H1 (cell line): ENCODE measurements at regions not wholly inside any gene's neighbourhood (a gene's known extent, or its start where the extent isn't known, plus 50 kb on each side); places are given as distances from the start of the nearest gene placed in this dataset.

Experiments
- CTCF ChIA-PET: fragments of 300-600 bp; sonication (Branson Sonifier 250); formaldehyde crosslinking; loops from one replicate; lab custom pipeline; 2021; ENCODE audit not compliant: partially characterized antibody; lab: Charles Lee
- POLR2A ChIA-PET: fragments of 300-600 bp; sonication (Branson Sonifier 250); formaldehyde crosslinking; loops from one replicate; lab custom pipeline; 2021; ENCODE audit warnings: inconsistent platforms; ENCODE audit not compliant: partially characterized antibody; lab: Charles Lee
- DNase-seq, 2 experiments: peaks; one replicate each; pipeline versions ENCODE4 v3.0.0 to v3.0.0-alpha.2; 2010 to 2022; ENCODE audit warnings: low spot score in 2 of 2, low read depth in 1 of 2, mixed read lengths in 1 of 2
- FAIRE-seq: peaks from 2 replicates; lab custom pipeline; 2011; peaks lifted over from hg19 to GRCh38; lab: Jason Lieb, UNC
- H2AFZ ChIP-seq: 2 replicates; pipeline ENCODE4 v1.8.1; 2012; ENCODE audit warnings: low read length, inconsistent platforms
- H2AK5ac ChIP-seq: 2 replicates; pipeline ENCODE4 v1.6.1; 2013; ENCODE audit warnings: low read depth, low read length
- H2BK120ac ChIP-seq: replicated peaks from 2 replicates; pipeline ENCODE3; 2013; ENCODE audit warnings: low read depth, low read length, inconsistent platforms
- H2BK12ac ChIP-seq: 2 replicates; pipeline ENCODE4 v1.6.1; 2013; ENCODE audit warnings: low read depth, low read length
- H2BK15ac ChIP-seq: 2 replicates; pipeline ENCODE4 v1.6.1; 2013; ENCODE audit warnings: low read length
- H2BK20ac ChIP-seq: 2 replicates; pipeline ENCODE4 v1.6.1; 2013; ENCODE audit warnings: low read length
- H2BK5ac ChIP-seq: 2 replicates; pipeline ENCODE4 v1.6.1; 2013; ENCODE audit warnings: low read depth, low read length
- H3K14ac ChIP-seq: 2 replicates; pipeline ENCODE4 v1.6.1; 2013; ENCODE audit warnings: inconsistent platforms; ENCODE audit not compliant: insufficient read length
- H3K18ac ChIP-seq: 2 replicates; pipeline ENCODE4 v1.6.1; 2013; ENCODE audit warnings: low read length; ENCODE audit errors: extremely low read depth
- H3K23ac ChIP-seq: 2 replicates; pipeline ENCODE4 v1.6.1; 2013; ENCODE audit warnings: inconsistent platforms; ENCODE audit not compliant: insufficient read length
- H3K23me2 ChIP-seq: 2 replicates; pipeline ENCODE4 v1.6.1; 2013; ENCODE audit warnings: low read depth, low read length
- H3K27ac ChIP-seq: 2 replicates; pipeline ENCODE4 v1.6.1; 2011; ENCODE audit warnings: low read depth, low read length, inconsistent platforms
- H3K27me3 ChIP-seq, 4 experiments: replicated peaks in 1 of 4; 1 replicate in 1 of 4; 2 replicates in 3 of 4; pipeline versions ENCODE4 v1.6.1 to v1.8.1; 2011 to 2013; ENCODE audit warnings: low read length in 3 of 4, mild to moderate bottlenecking in 3 of 4, inconsistent platforms in 2 of 4, mixed read lengths in 2 of 4, moderate library complexity in 1 of 4; ENCODE audit not compliant: control insufficient read depth in 3 of 4, insufficient read depth in 3 of 4; ENCODE audit errors: extremely low read depth in 1 of 4
- H3K36me3 ChIP-seq, 4 experiments: 2 replicates each; pipeline versions ENCODE4 v1.6.1 to v1.8.1; 2011 to 2013; ENCODE audit warnings: mild to moderate bottlenecking in 4 of 4, low read length in 3 of 4, moderate library complexity in 2 of 4, control low read depth in 1 of 4, inconsistent platforms in 1 of 4; ENCODE audit not compliant: insufficient read depth in 4 of 4, control insufficient read depth in 2 of 4
- H3K4ac ChIP-seq: replicated peaks from 2 replicates; pipeline ENCODE3; 2013; ENCODE audit warnings: low read length, low read depth, mixed read lengths, inconsistent platforms; ENCODE audit not compliant: insufficient read length
- H3K4me1 ChIP-seq, 4 experiments: replicated peaks in 1 of 4; 1 replicate in 1 of 4; 2 replicates in 3 of 4; pipeline versions ENCODE4 v1.6.1 to v1.8.1; 2011 to 2013; ENCODE audit warnings: low read length in 3 of 4, inconsistent platforms in 2 of 4, mixed read lengths in 1 of 4; ENCODE audit not compliant: insufficient read depth in 4 of 4, control insufficient read depth in 3 of 4
- H3K4me2 ChIP-seq, 2 experiments: 2 replicates each; pipeline versions ENCODE4 v1.6.1 to v1.8.1; 2011 to 2013; ENCODE audit warnings: low read depth in 2 of 2, low read length in 2 of 2, control low read depth in 1 of 2, inconsistent platforms in 1 of 2, mild to moderate bottlenecking in 1 of 2; ENCODE audit not compliant: insufficient read depth in 1 of 2
- H3K4me3 ChIP-seq, 4 experiments: fragments of 200-600, 300-600 bp in 1 of 4; sonication (generic), shearing (Covaris generic), sonication (Bioruptor Twin) in 1 of 4; 2 replicates each; pipeline versions ENCODE4 v1.5.1 to v1.8.1; 2011 to 2016; ENCODE audit warnings: low read length in 4 of 4, low read depth in 3 of 4, control low read depth in 2 of 4, inconsistent platforms in 2 of 4, mild to moderate bottlenecking in 2 of 4, mixed read lengths in 1 of 4, moderate library complexity in 1 of 4; ENCODE audit not compliant: insufficient read depth in 2 of 4; ENCODE audit errors: extremely low read depth in 1 of 4
- H3K56ac ChIP-seq: replicated peaks from 2 replicates; pipeline ENCODE3; 2013; ENCODE audit warnings: low read depth, mild to moderate bottlenecking, mixed read lengths, low read length, inconsistent platforms; ENCODE audit not compliant: insufficient read length
- H3K79me1 ChIP-seq: 2 replicates; pipeline ENCODE4 v1.6.1; 2013; ENCODE audit warnings: low read depth, low read length, control low read depth
- H3K79me2 ChIP-seq, 2 experiments: 2 replicates each; pipeline versions ENCODE4 v1.6.1 to v1.8.1; 2012 to 2013; ENCODE audit warnings: low read length in 2 of 2, mild to moderate bottlenecking in 2 of 2, inconsistent platforms in 1 of 2; ENCODE audit not compliant: insufficient read depth in 2 of 2, control insufficient read depth in 1 of 2
- H3K9ac ChIP-seq, 4 experiments: replicated peaks in 1 of 4; 1 replicate in 1 of 4; 2 replicates in 3 of 4; pipeline versions ENCODE4 v1.6.1 to v1.8.1; 2011 to 2013; ENCODE audit warnings: low read depth in 3 of 4, low read length in 3 of 4, control low read depth in 2 of 4, mild to moderate bottlenecking in 2 of 4, moderate library complexity in 2 of 4, inconsistent platforms in 1 of 4; ENCODE audit errors: extremely low read depth in 1 of 4
- H3K9me3 ChIP-seq, 2 experiments: 2 replicates each; pipeline versions ENCODE4 v1.6.1 to v1.8.1; 2012 to 2013; ENCODE audit warnings: mild to moderate bottlenecking in 2 of 2, moderate library complexity in 2 of 2, control low read depth in 1 of 2, inconsistent platforms in 1 of 2, low read depth in 1 of 2, low read length in 1 of 2, mixed read lengths in 1 of 2; ENCODE audit not compliant: insufficient read depth in 2 of 2
- H4K20me1 ChIP-seq, 2 experiments: replicated peaks in 1 of 2; 2 replicates each; pipeline versions ENCODE3 to v1.8.1; 2011 to 2013; ENCODE audit warnings: inconsistent platforms in 2 of 2, low read length in 2 of 2, mild to moderate bottlenecking in 1 of 2; ENCODE audit not compliant: insufficient read depth in 2 of 2, control insufficient read depth in 1 of 2
- H4K5ac ChIP-seq: 2 replicates; pipeline ENCODE4 v1.6.1; 2013; ENCODE audit warnings: low read length, low read depth, mixed read lengths, inconsistent platforms; ENCODE audit not compliant: insufficient read length
- H4K8ac ChIP-seq: 2 replicates; pipeline ENCODE4 v1.8.0; 2013; ENCODE audit warnings: mild to moderate bottlenecking, moderate library complexity, low read length, inconsistent platforms; ENCODE audit not compliant: insufficient read depth; ENCODE audit errors: extremely low read depth
- H4K91ac ChIP-seq: replicated peaks from 2 replicates; pipeline ENCODE3; 2013; ENCODE audit warnings: low read length, mixed read lengths, inconsistent platforms; ENCODE audit not compliant: insufficient read length
- RAD21 ChIP-seq, 2 experiments: IDR thresholded peaks in 1 of 2; conservative IDR thresholded peaks in 1 of 2; 2 replicates each; pipeline ENCODE4 v1.6.1; 2011; ENCODE audit warnings: low read depth in 2 of 2, low read length in 2 of 2, improper control_type of control experiment in 1 of 2, inconsistent platforms in 1 of 2, mild to moderate bottlenecking in 1 of 2, moderate library complexity in 1 of 2
- RXRA ChIP-seq: IDR thresholded peaks from 2 replicates; pipeline ENCODE4 v1.6.1; 2011; ENCODE audit warnings: low read depth, mild to moderate bottlenecking, low read length, moderate library complexity; ENCODE audit not compliant: insufficient read depth
- WGBS, 2 experiments: shearing (Covaris generic) in 1 of 2; methylation state at CpG; one replicate each; pipeline versions ENCODE4 v1.1.6 to v1.1.7; 2013 to 2015; ENCODE audit warnings: low lambda C conversion rate in 2 of 2, mixed read lengths in 2 of 2, inconsistent platforms in 1 of 2, low coverage in 1 of 2, missing lambda C conversion rate in 1 of 2; ENCODE audit not compliant: insufficient replicate concordance in 2 of 2, insufficient coverage in 1 of 2, insufficient read length in 1 of 2; ENCODE audit errors: extremely low coverage in 1 of 2, missing lambda C conversion rate in 1 of 2; 5-methylcytosine and 5-hydroxymethylcytosine counted together
- TF ChIP-seq, protein P1 (sequence below), 3 experiments: IDR thresholded peaks; 1 replicate in 2 of 3; 2 replicates in 1 of 3; pipeline versions ENCODE4 v1.5.1 to v1.6.1; 2011; ENCODE audit warnings: low read length in 3 of 3, mild to moderate bottlenecking in 3 of 3, inconsistent platforms in 2 of 3, low read depth in 1 of 3, moderate library complexity in 1 of 3; ENCODE audit not compliant: insufficient read depth in 1 of 3; ENCODE audit errors: control extremely low read depth in 1 of 3
- TF ChIP-seq, protein P2 (sequence below): IDR thresholded peaks from 2 replicates; pipeline ENCODE4 v1.6.1; 2011; ENCODE audit warnings: low read length, improper control_type of control experiment

DNA sequence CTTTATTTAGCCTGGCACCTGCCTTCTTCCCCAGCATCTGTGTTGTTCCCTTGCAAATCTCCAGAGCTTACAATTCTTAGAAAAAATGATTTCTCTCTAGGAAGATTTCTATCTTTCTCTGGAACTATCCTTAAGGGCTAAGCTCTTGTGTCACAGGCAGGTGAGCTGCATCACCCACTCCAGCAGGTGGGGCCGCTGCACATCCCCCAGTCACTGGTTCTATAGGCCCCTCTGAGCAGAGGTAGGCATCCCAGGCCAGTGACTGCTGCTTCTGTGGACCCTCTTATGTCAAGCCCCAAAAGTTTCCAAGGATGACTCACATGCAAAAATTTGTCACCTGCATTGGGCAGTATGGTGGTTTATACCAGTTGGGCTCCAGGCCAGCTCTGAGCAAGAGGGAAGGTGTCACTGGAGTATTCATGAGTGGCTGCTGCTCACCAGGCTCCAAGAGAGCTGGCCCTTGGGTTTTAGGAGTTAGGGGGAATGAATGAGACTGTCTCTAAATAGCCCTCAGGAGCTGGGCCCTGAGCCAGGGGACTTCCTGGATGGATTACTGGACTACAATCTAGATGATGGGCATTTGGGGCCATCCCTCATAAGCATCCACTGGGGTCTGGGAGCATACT lies 208.1 kb upstream of the EOLA2 start:
- H2BK5ac ChIP-seq = no peak overlapping the region
- H2BK120ac ChIP-seq = no peak overlapping the region
- H3K56ac ChIP-seq = no peak overlapping the region
- no peak overlapping the region for H3K9ac ChIP-seq
- H3K18ac ChIP-seq = no peak overlapping the region
- FAIRE-seq (no peak), DNase-seq (no peak)
- no peak overlapping the region for H2BK20ac ChIP-seq
- H3K9me3 ChIP-seq = no peaks in the 10 kb centered on the region
- H3K36me3 ChIP-seq = no peaks in the 10 kb centered on the region
- no peak overlapping the region for H2AFZ ChIP-seq
- ChIA-PET POLR2A (no interaction called here), CTCF (interaction anchor here (0.9 to 1.7 kb wide), 10 partner anchors 8 to 257 kb away, joined by 3 to 6 read pairs (median 4); no protein-coding TSS in a partner anchor)
- H3K4me3 ChIP-seq = no peak overlapping the region
- H3K79me1 ChIP-seq = no peaks in the 10 kb centered on the region
- H3K79me2 ChIP-seq = no peaks in the 10 kb centered on the region
- H3K4me2 ChIP-seq = no peak overlapping the region
- H2BK12ac ChIP-seq = no peak overlapping the region
- no peak overlapping the region for H4K8ac ChIP-seq
- H3K27ac ChIP-seq = no peak overlapping the region
- H2BK15ac ChIP-seq = no peak overlapping the region
- no peak overlapping the region for H4K5ac ChIP-seq
- no peaks in the 10 kb centered on the region for H3K27me3 ChIP-seq
- no peak overlapping the region for H3K4ac ChIP-seq
- 100% methylated on average over 1 of the region's 1 CpG; no CpG with 5 or more reads in 1 of the 2 experiments for WGBS, 2 experiments
- H3K14ac ChIP-seq = no peak overlapping the region
- TF ChIP-seq, protein P1, sequence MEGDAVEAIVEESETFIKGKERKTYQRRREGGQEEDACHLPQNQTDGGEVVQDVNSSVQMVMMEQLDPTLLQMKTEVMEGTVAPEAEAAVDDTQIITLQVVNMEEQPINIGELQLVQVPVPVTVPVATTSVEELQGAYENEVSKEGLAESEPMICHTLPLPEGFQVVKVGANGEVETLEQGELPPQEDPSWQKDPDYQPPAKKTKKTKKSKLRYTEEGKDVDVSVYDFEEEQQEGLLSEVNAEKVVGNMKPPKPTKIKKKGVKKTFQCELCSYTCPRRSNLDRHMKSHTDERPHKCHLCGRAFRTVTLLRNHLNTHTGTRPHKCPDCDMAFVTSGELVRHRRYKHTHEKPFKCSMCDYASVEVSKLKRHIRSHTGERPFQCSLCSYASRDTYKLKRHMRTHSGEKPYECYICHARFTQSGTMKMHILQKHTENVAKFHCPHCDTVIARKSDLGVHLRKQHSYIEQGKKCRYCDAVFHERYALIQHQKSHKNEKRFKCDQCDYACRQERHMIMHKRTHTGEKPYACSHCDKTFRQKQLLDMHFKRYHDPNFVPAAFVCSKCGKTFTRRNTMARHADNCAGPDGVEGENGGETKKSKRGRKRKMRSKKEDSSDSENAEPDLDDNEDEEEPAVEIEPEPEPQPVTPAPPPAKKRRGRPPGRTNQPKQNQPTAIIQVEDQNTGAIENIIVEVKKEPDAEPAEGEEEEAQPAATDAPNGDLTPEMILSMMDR (IDR thresholded peaks at IDR 0.05; ENCODE audit: control extremely low read depth in 1 of 3, insufficient read depth in 1 of 3, low read depth in 1 of 3, low read length in 3 of 3) = peak; percentile 28 to 52 (median 38); a peak in 3 of 4 replicates
- TF ChIP-seq RXRA = no peak
- TF ChIP-seq RAD21 (IDR thresholded peaks at IDR 0.05 in 1 of 2, conservative IDR thresholded peaks at IDR 0.05 in 1 of 2; ENCODE audit: low read depth in 2 of 2, low read length in 2 of 2) = peak; percentile 57 to 66
- TF ChIP-seq, protein P2, sequence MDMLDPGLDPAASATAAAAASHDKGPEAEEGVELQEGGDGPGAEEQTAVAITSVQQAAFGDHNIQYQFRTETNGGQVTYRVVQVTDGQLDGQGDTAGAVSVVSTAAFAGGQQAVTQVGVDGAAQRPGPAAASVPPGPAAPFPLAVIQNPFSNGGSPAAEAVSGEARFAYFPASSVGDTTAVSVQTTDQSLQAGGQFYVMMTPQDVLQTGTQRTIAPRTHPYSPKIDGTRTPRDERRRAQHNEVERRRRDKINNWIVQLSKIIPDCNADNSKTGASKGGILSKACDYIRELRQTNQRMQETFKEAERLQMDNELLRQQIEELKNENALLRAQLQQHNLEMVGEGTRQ = no peak
- H2AK5ac ChIP-seq = no peak overlapping the region
- no peaks in the 10 kb centered on the region for H3K23me2 ChIP-seq
- no peaks in the 10 kb centered on the region for H4K20me1 ChIP-seq
- H3K4me1 ChIP-seq = no peaks in the 10 kb centered on the region
- no peak overlapping the region for H3K23ac ChIP-seq
- no peak overlapping the region for H4K91ac ChIP-seq
